ENCODE measurements at regions not wholly inside any gene's neighbourhood (a gene's known extent, or its start where the extent isn't known, plus 50 kb on each side); places are given as distances from the start of the nearest gene placed in this dataset.

DNA sequence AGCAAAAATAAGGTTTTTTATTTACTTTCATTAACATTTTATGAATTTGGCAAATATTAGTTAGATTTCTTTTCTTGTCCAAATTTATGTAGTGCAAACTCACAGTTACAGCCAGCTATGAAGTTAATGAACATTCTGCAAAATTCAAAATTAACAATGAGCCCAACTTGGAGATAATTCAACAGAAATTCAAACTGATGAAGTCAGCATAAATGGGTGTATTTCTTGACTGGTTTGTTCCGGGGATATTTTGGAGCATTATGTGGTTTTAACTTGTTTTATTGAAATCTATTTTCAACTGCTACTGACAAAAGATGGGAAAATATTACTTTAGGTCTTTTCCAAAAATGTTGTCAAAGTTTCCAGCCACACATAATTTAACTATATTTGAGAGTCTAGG lies 807.9 kb downstream of the CDH8 start:
- TF ChIP-seq, protein P1, sequence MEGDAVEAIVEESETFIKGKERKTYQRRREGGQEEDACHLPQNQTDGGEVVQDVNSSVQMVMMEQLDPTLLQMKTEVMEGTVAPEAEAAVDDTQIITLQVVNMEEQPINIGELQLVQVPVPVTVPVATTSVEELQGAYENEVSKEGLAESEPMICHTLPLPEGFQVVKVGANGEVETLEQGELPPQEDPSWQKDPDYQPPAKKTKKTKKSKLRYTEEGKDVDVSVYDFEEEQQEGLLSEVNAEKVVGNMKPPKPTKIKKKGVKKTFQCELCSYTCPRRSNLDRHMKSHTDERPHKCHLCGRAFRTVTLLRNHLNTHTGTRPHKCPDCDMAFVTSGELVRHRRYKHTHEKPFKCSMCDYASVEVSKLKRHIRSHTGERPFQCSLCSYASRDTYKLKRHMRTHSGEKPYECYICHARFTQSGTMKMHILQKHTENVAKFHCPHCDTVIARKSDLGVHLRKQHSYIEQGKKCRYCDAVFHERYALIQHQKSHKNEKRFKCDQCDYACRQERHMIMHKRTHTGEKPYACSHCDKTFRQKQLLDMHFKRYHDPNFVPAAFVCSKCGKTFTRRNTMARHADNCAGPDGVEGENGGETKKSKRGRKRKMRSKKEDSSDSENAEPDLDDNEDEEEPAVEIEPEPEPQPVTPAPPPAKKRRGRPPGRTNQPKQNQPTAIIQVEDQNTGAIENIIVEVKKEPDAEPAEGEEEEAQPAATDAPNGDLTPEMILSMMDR (IDR thresholded peaks at IDR 0.05), result no peak
- no peak for TF ChIP-seq POLR2A (IDR thresholded peaks at IDR 0.05)
- TF ChIP-seq POLR2AphosphoS5 (IDR thresholded peaks at IDR 0.05), result no peak

All from upper lobe of left lung (tissue), 4 donors.